H1 (cell line): ENCODE measurements at regions not wholly inside any gene's neighbourhood (a gene's known extent, or its start where the extent isn't known, plus 50 kb on each side); places are given as distances from the start of the nearest gene placed in this dataset.

Experiments used
- CTCF ChIA-PET: fragments of 300-600 bp; sonication (Branson Sonifier 250); formaldehyde crosslinking; loops from one replicate; lab custom pipeline; 2021; ENCODE audit not compliant: partially characterized antibody; lab: Charles Lee
- POLR2A ChIA-PET: fragments of 300-600 bp; sonication (Branson Sonifier 250); formaldehyde crosslinking; loops from one replicate; lab custom pipeline; 2021; ENCODE audit warnings: inconsistent platforms; ENCODE audit not compliant: partially characterized antibody; lab: Charles Lee
- DNase-seq, 2 experiments: peaks; one replicate each; pipeline versions ENCODE4 v3.0.0 to v3.0.0-alpha.2; 2010 to 2022; ENCODE audit warnings: low spot score in 2 of 2, low read depth in 1 of 2, mixed read lengths in 1 of 2
- FAIRE-seq: peaks from 2 replicates; lab custom pipeline; 2011; peaks lifted over from hg19 to GRCh38; lab: Jason Lieb, UNC
- H2AFZ ChIP-seq: 2 replicates; pipeline ENCODE4 v1.8.1; 2012; ENCODE audit warnings: low read length, inconsistent platforms
- H2AK5ac ChIP-seq: 2 replicates; pipeline ENCODE4 v1.6.1; 2013; ENCODE audit warnings: low read depth, low read length
- H2BK120ac ChIP-seq: replicated peaks from 2 replicates; pipeline ENCODE3; 2013; ENCODE audit warnings: low read depth, low read length, inconsistent platforms
- H2BK12ac ChIP-seq: 2 replicates; pipeline ENCODE4 v1.6.1; 2013; ENCODE audit warnings: low read depth, low read length
- H2BK15ac ChIP-seq: 2 replicates; pipeline ENCODE4 v1.6.1; 2013; ENCODE audit warnings: low read length
- H2BK20ac ChIP-seq: 2 replicates; pipeline ENCODE4 v1.6.1; 2013; ENCODE audit warnings: low read length
- H2BK5ac ChIP-seq: 2 replicates; pipeline ENCODE4 v1.6.1; 2013; ENCODE audit warnings: low read depth, low read length
- H3K14ac ChIP-seq: 2 replicates; pipeline ENCODE4 v1.6.1; 2013; ENCODE audit warnings: inconsistent platforms; ENCODE audit not compliant: insufficient read length
- H3K18ac ChIP-seq: 2 replicates; pipeline ENCODE4 v1.6.1; 2013; ENCODE audit warnings: low read length; ENCODE audit errors: extremely low read depth
- H3K23ac ChIP-seq: 2 replicates; pipeline ENCODE4 v1.6.1; 2013; ENCODE audit warnings: inconsistent platforms; ENCODE audit not compliant: insufficient read length
- H3K23me2 ChIP-seq: 2 replicates; pipeline ENCODE4 v1.6.1; 2013; ENCODE audit warnings: low read depth, low read length
- H3K27ac ChIP-seq: 2 replicates; pipeline ENCODE4 v1.6.1; 2011; ENCODE audit warnings: low read depth, low read length, inconsistent platforms
- H3K27me3 ChIP-seq, 4 experiments: replicated peaks in 1 of 4; 1 replicate in 1 of 4; 2 replicates in 3 of 4; pipeline versions ENCODE4 v1.6.1 to v1.8.1; 2011 to 2013; ENCODE audit warnings: low read length in 3 of 4, mild to moderate bottlenecking in 3 of 4, inconsistent platforms in 2 of 4, mixed read lengths in 2 of 4, moderate library complexity in 1 of 4; ENCODE audit not compliant: control insufficient read depth in 3 of 4, insufficient read depth in 3 of 4; ENCODE audit errors: extremely low read depth in 1 of 4
- H3K36me3 ChIP-seq, 4 experiments: 2 replicates each; pipeline versions ENCODE4 v1.6.1 to v1.8.1; 2011 to 2013; ENCODE audit warnings: mild to moderate bottlenecking in 4 of 4, low read length in 3 of 4, moderate library complexity in 2 of 4, control low read depth in 1 of 4, inconsistent platforms in 1 of 4; ENCODE audit not compliant: insufficient read depth in 4 of 4, control insufficient read depth in 2 of 4
- H3K4ac ChIP-seq: replicated peaks from 2 replicates; pipeline ENCODE3; 2013; ENCODE audit warnings: low read length, low read depth, mixed read lengths, inconsistent platforms; ENCODE audit not compliant: insufficient read length
- H3K4me1 ChIP-seq, 4 experiments: replicated peaks in 1 of 4; 1 replicate in 1 of 4; 2 replicates in 3 of 4; pipeline versions ENCODE4 v1.6.1 to v1.8.1; 2011 to 2013; ENCODE audit warnings: low read length in 3 of 4, inconsistent platforms in 2 of 4, mixed read lengths in 1 of 4; ENCODE audit not compliant: insufficient read depth in 4 of 4, control insufficient read depth in 3 of 4
- H3K4me2 ChIP-seq, 2 experiments: 2 replicates each; pipeline versions ENCODE4 v1.6.1 to v1.8.1; 2011 to 2013; ENCODE audit warnings: low read depth in 2 of 2, low read length in 2 of 2, control low read depth in 1 of 2, inconsistent platforms in 1 of 2, mild to moderate bottlenecking in 1 of 2; ENCODE audit not compliant: insufficient read depth in 1 of 2
- H3K4me3 ChIP-seq, 4 experiments: fragments of 200-600, 300-600 bp in 1 of 4; sonication (generic), shearing (Covaris generic), sonication (Bioruptor Twin) in 1 of 4; 2 replicates each; pipeline versions ENCODE4 v1.5.1 to v1.8.1; 2011 to 2016; ENCODE audit warnings: low read length in 4 of 4, low read depth in 3 of 4, control low read depth in 2 of 4, inconsistent platforms in 2 of 4, mild to moderate bottlenecking in 2 of 4, mixed read lengths in 1 of 4, moderate library complexity in 1 of 4; ENCODE audit not compliant: insufficient read depth in 2 of 4; ENCODE audit errors: extremely low read depth in 1 of 4
- H3K56ac ChIP-seq: replicated peaks from 2 replicates; pipeline ENCODE3; 2013; ENCODE audit warnings: low read depth, mild to moderate bottlenecking, mixed read lengths, low read length, inconsistent platforms; ENCODE audit not compliant: insufficient read length
- H3K79me1 ChIP-seq: 2 replicates; pipeline ENCODE4 v1.6.1; 2013; ENCODE audit warnings: low read depth, low read length, control low read depth
- H3K79me2 ChIP-seq, 2 experiments: 2 replicates each; pipeline versions ENCODE4 v1.6.1 to v1.8.1; 2012 to 2013; ENCODE audit warnings: low read length in 2 of 2, mild to moderate bottlenecking in 2 of 2, inconsistent platforms in 1 of 2; ENCODE audit not compliant: insufficient read depth in 2 of 2, control insufficient read depth in 1 of 2
- H3K9ac ChIP-seq, 4 experiments: replicated peaks in 1 of 4; 1 replicate in 1 of 4; 2 replicates in 3 of 4; pipeline versions ENCODE4 v1.6.1 to v1.8.1; 2011 to 2013; ENCODE audit warnings: low read depth in 3 of 4, low read length in 3 of 4, control low read depth in 2 of 4, mild to moderate bottlenecking in 2 of 4, moderate library complexity in 2 of 4, inconsistent platforms in 1 of 4; ENCODE audit errors: extremely low read depth in 1 of 4
- H3K9me3 ChIP-seq, 2 experiments: 2 replicates each; pipeline versions ENCODE4 v1.6.1 to v1.8.1; 2012 to 2013; ENCODE audit warnings: mild to moderate bottlenecking in 2 of 2, moderate library complexity in 2 of 2, control low read depth in 1 of 2, inconsistent platforms in 1 of 2, low read depth in 1 of 2, low read length in 1 of 2, mixed read lengths in 1 of 2; ENCODE audit not compliant: insufficient read depth in 2 of 2
- H4K20me1 ChIP-seq, 2 experiments: replicated peaks in 1 of 2; 2 replicates each; pipeline versions ENCODE3 to v1.8.1; 2011 to 2013; ENCODE audit warnings: inconsistent platforms in 2 of 2, low read length in 2 of 2, mild to moderate bottlenecking in 1 of 2; ENCODE audit not compliant: insufficient read depth in 2 of 2, control insufficient read depth in 1 of 2
- H4K5ac ChIP-seq: 2 replicates; pipeline ENCODE4 v1.6.1; 2013; ENCODE audit warnings: low read length, low read depth, mixed read lengths, inconsistent platforms; ENCODE audit not compliant: insufficient read length
- H4K8ac ChIP-seq: 2 replicates; pipeline ENCODE4 v1.8.0; 2013; ENCODE audit warnings: mild to moderate bottlenecking, moderate library complexity, low read length, inconsistent platforms; ENCODE audit not compliant: insufficient read depth; ENCODE audit errors: extremely low read depth
- H4K91ac ChIP-seq: replicated peaks from 2 replicates; pipeline ENCODE3; 2013; ENCODE audit warnings: low read length, mixed read lengths, inconsistent platforms; ENCODE audit not compliant: insufficient read length
- JUN ChIP-seq: IDR thresholded peaks from 2 replicates; pipeline ENCODE4 v1.6.1; 2011; ENCODE audit warnings: low read depth, mild to moderate bottlenecking, improper control_type of control experiment, low read length
- KDM5A ChIP-seq: fragments of 200-600 bp; IDR thresholded peaks from 2 replicates; pipeline ENCODE4 v1.7.1; 2012; ENCODE audit warnings: mild to moderate bottlenecking, low read length, inconsistent platforms, mixed read lengths
- TCF12 ChIP-seq: IDR thresholded peaks from 2 replicates; pipeline ENCODE4 v1.6.1; 2011; ENCODE audit warnings: low read depth, mild to moderate bottlenecking, low read length
- WGBS, 2 experiments: shearing (Covaris generic) in 1 of 2; methylation state at CpG; one replicate each; pipeline versions ENCODE4 v1.1.6 to v1.1.7; 2013 to 2015; ENCODE audit warnings: low lambda C conversion rate in 2 of 2, mixed read lengths in 2 of 2, inconsistent platforms in 1 of 2, low coverage in 1 of 2, missing lambda C conversion rate in 1 of 2; ENCODE audit not compliant: insufficient replicate concordance in 2 of 2, insufficient coverage in 1 of 2, insufficient read length in 1 of 2; ENCODE audit errors: extremely low coverage in 1 of 2, missing lambda C conversion rate in 1 of 2; 5-methylcytosine and 5-hydroxymethylcytosine counted together

GRCh38 chr9:1757186-1757585, 258.0 kb upstream of the SMARCA2 start:
- Histone ChIP-seq H2BK5ac (no peak overlapping the region), H3K23me2 (no peaks in the 10 kb centered on the region; the same call in 1 of the 2 replicates), H3K14ac (no peak overlapping the region), H4K91ac (no peak overlapping the region), H4K5ac (no peak overlapping the region), H3K18ac (no peak overlapping the region), H3K4me2 (no peak overlapping the region), H4K8ac (no peak overlapping the region), H3K56ac (no peak overlapping the region), H3K36me3 (no peaks in the 10 kb centered on the region), H2BK15ac (no peak overlapping the region), H2BK120ac (no peak overlapping the region), H3K23ac (no peak overlapping the region), H3K79me1 (no peaks in the 10 kb centered on the region), H2AK5ac (no peak overlapping the region), H3K9ac (no peak overlapping the region), H3K4ac (no peak overlapping the region), H3K27ac (no peak overlapping the region), H2AFZ (no peak overlapping the region), H3K4me3 (no peak overlapping the region), H2BK20ac (no peak overlapping the region), H3K79me2 (no peaks in the 10 kb centered on the region), H2BK12ac (no peak overlapping the region), H3K27me3 (no peaks in the 10 kb centered on the region), H3K9me3 (no peaks in the 10 kb centered on the region), H3K4me1 (peaks cover 0 to 2% (median 0%) of the 10 kb centered on the region in 4 experiments; a peak in 2 of 7 replicates), H4K20me1 (no peaks in the 10 kb centered on the region)
- WGBS, 2 experiments = 84% methylated on average over 5 of the region's 5 CpGs; no CpG with 5 or more reads in 1 of the 2 experiments
- FAIRE-seq (no peak), DNase-seq (no peak)
- CTCF ChIA-PET = interaction anchor here (0.6 to 1.3 kb wide), 5 partner anchors 14 to 787 kb away, joined by 3 to 4 read pairs (median 3); no protein-coding TSS in a partner anchor
- POLR2A ChIA-PET = interaction anchor here (0.6 kb wide), 1 partner anchor 1435 kb away, joined by 3 read pairs; no protein-coding TSS in a partner anchor
- TF ChIP-seq TCF12 (no peak), KDM5A (no peak), JUN (no peak)
